ENCODE measurements at regions not wholly inside any gene's neighbourhood (a gene's known extent, or its start where the extent isn't known, plus 50 kb on each side); places are given as distances from the start of the nearest gene placed in this dataset.
"Not testable (repeated sequence)": the region's sequence is repeated elsewhere in the genome, so short reads cannot be mapped to it uniquely, and the experiment has no call there.

DNA sequence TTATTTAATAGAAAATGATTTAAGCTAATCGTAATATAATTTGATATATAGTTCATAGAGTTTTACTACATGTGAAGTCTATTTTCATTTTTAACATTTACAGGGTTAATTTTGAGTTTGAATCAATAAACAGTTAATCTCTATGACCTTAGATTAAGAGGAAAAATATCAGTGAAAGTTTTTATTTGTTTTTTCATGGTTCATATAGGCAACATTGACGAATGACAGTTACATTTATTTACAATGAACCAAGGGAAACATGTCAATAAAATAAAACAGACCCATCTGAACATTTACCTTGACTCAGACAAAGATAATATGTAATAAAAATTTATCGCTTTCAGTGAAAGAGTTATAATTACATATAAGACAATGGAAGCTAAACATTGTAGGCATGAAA is 346.6 kb upstream of the SLITRK5 start:
- no peak for TF ChIP-seq ZFX (IDR thresholded peaks at IDR 0.05; ENCODE audit: borderline replicate concordance)
- TF ChIP-seq, protein P1, sequence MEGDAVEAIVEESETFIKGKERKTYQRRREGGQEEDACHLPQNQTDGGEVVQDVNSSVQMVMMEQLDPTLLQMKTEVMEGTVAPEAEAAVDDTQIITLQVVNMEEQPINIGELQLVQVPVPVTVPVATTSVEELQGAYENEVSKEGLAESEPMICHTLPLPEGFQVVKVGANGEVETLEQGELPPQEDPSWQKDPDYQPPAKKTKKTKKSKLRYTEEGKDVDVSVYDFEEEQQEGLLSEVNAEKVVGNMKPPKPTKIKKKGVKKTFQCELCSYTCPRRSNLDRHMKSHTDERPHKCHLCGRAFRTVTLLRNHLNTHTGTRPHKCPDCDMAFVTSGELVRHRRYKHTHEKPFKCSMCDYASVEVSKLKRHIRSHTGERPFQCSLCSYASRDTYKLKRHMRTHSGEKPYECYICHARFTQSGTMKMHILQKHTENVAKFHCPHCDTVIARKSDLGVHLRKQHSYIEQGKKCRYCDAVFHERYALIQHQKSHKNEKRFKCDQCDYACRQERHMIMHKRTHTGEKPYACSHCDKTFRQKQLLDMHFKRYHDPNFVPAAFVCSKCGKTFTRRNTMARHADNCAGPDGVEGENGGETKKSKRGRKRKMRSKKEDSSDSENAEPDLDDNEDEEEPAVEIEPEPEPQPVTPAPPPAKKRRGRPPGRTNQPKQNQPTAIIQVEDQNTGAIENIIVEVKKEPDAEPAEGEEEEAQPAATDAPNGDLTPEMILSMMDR (IDR thresholded peaks at IDR 0.05) = no peak
- no peak overlapping the region for H3K27ac ChIP-seq

DNA sequence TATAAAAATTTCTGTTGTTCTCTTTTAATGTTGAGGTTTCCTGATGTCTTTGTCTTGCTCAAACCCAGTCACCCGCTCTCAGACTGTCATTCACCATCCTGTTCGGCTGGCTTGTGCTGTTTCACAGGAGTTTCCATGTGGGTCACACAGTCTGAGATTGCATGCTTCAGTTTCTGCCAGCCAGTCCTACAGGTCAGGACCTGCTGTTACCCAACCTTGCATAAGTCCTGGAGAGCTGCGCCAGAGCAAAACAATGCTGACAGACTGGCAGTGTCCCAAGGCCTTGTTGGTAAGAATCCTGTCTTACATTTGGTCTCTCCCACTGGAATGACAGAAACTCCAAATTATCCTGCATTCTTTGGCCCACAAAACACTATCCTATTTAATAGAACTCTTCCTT is 340.0 kb upstream of the SLITRK5 start:
- no peak for TF ChIP-seq ZFX (IDR thresholded peaks at IDR 0.05; ENCODE audit: borderline replicate concordance)
- TF ChIP-seq, protein P1 (IDR thresholded peaks at IDR 0.05) = no peak
- H3K27ac ChIP-seq = no peak overlapping the region

DNA sequence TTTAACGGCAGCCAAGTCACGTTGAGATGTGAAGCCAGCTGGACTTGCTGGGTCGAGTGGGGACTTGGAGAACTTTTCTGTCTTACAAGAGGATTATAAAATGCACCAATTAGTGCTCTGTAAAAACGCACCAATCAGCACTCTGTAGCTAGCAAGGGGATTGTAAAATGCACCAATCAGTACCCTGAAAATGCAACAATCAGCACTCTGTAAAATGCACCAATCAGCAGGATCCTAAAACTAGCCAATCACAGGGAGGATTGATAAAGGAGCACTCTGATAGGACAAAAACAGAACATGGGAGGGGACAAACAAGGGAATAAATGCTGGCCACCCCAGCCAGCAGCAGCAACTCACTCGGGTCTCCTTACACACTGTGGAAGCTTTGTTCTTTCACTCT is 337.6 kb upstream of the SLITRK5 start:
- no peak for TF ChIP-seq ZFX (IDR thresholded peaks at IDR 0.05; ENCODE audit: borderline replicate concordance)
- TF ChIP-seq, protein P1 (IDR thresholded peaks at IDR 0.05) = no peak
- no peak overlapping the region for H3K27ac ChIP-seq

DNA sequence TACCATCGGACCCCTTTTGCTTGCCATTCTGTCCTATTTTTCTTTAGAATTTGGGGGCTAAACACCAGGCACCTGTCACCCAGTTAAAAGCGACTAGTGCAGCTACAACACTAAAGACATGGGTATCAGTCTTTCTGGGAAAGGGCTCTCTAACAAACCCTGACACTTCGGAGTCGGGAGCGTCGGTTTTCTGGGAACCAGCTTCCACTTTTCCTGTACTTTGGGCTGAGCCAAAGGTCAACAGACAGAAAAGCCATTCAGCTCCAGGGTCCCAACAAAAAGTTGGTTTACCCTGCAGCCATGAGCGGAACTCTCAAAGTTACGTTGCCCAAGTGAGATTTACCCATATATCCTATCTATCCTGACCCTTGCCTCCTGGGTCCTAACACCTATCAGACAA is 337.0 kb upstream of the SLITRK5 start:
- H3K27ac ChIP-seq = no peak overlapping the region
- TF ChIP-seq, protein P1 (IDR thresholded peaks at IDR 0.05) = no peak
- TF ChIP-seq ZFX (IDR thresholded peaks at IDR 0.05; ENCODE audit: borderline replicate concordance) = no peak

DNA sequence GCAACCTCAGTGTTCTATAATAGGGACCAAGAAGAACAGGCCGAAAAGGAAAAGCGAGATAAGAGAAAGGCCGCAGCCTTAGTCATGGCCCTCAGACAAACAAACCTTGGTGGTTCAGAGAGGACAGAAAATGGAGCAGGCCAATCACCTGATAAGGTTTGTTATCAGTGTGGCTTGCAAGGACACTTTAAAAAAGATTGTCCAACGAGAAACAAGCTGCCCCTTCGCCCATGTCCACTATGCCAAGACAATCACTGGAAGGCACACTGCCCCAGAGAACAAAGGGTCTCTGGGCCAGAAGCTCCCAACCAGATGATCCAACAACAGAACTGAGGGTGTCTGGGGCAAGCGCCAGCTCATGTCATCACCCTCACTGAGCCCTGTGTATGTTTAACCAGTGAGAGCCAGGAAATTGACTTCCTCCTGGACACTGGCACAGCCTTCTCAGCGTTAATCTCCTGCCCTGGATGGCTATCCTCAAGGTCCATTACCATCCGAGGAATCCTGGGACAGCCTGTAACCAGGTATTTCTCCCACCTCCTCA is 334.8 kb upstream of the SLITRK5 start:
- not testable (repeated sequence) for H3K27ac ChIP-seq

DNA sequence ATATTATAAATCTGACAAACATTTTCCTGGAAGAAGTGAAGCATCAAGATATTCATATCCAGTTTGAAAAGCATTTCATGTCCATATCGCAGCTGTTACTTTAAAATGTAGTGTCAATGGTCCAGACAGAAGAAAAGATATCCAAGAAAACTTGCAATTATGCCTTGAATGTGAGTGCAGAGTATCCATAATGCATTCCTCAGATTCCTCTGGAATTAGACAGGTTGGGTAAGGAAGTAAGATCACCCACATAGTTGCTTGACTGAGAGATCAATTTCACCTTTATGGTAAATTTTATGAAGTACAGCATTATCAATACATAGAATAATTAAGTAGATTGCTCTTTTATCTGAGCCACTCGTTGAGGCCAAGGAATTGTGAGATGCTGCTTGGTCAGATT is 327.0 kb upstream of the SLITRK5 start:
- no peak overlapping the region for H3K27ac ChIP-seq
- TF ChIP-seq, protein P1 (IDR thresholded peaks at IDR 0.05) = no peak
- no peak for TF ChIP-seq ZFX (IDR thresholded peaks at IDR 0.05; ENCODE audit: borderline replicate concordance)

DNA sequence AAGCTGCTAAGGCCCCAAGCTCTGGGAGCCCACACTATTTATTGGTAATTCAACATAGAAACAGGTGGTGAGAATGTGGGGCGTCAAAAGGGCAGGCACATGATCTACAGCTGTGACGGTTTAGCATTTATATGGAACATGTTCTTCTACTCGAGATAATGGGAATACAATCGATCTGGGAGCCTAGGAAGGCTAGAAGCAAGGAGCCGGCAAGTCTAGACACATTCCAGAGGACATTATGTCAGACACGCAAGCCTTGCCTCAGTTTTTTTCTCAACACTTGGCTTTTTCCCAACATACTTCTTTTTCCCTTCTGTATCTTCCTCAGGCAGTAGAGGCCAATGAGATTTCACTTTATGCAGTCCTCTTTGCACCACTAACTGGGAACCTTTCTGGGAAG is 315.7 kb upstream of the SLITRK5 start:
- H3K27ac ChIP-seq = no peak overlapping the region
- TF ChIP-seq ZFX (IDR thresholded peaks at IDR 0.05; ENCODE audit: borderline replicate concordance) = no peak
- TF ChIP-seq, protein P1 (IDR thresholded peaks at IDR 0.05) = no peak

DNA sequence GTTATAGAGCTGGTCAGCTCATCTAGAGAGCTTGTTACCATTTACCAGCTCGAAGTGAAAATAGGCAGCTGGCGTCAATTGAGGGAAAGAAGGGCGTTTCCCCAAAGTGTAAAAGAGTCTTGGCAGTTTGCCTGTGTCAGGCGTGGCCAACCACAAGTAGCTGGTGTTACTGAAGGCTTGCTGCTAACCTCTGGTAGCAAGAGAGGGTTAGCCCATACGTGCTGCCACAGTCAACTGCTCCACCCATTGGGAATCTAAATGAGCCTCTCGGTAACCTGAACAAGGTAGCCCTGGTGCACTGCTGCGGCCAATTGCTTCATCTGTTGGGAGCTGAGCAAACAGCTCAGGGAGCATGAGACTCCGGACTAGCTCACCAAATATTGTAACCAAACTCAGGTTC is 314.9 kb upstream of the SLITRK5 start:
- no peak overlapping the region for H3K27ac ChIP-seq
- TF ChIP-seq ZFX (IDR thresholded peaks at IDR 0.05; ENCODE audit: borderline replicate concordance) = no peak
- TF ChIP-seq, protein P1 (IDR thresholded peaks at IDR 0.05) = no peak

Data from 22Rv1 (cell line).